HG02678 (cell line): ENCODE measurements at regions not wholly inside any gene's neighbourhood (a gene's known extent, or its start where the extent isn't known, plus 50 kb on each side); places are given as distances from the start of the nearest gene placed in this dataset.
"Not testable (repeated sequence)": the region's sequence is repeated elsewhere in the genome, so short reads cannot be mapped to it uniquely, and the experiment has no call there.

Experiments
- ATAC-seq: cut with Tn5 transposase; IDR thresholded peaks from one replicate; pipeline ENCODE4 v1.9.1; 2021; ENCODE audit warnings: mild to moderate bottlenecking, moderate library complexity; ENCODE audit not compliant: unreplicated experiment

DNA sequence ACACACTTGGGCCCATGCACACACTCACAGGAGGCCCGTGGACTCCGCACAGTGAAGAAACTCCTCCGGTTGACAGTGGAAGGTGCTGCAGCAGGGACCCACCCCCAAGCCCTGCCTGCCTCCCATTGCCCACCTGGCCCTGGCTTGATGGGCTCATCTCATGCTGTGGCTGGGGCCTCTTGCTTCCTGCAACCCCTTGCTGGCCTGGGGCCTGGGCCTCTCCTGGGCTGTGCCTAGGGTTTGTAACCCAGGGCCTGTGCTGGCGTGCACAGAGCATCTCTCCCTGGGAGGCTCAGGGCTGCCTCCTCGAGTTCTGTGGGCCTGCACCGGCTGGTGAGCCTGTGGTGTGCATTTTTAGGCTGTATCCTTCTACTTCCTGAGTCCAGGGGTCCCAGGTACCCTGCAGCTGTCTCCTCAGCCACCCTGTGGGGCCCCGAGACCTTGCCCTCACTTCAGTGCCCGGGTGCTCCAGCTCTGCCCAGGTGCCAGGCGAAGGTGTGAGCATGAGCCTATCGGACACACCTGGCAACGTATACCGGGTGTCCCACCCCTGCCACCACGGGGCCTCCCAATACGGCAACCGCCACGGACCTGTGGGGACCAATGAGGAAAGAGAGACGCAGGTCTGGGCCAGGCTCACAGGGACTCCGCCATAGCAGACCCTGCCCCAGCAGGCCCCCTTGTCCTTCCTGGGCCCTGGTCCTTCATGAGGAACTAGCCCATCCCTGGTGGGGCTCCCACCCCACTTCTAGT, 158.3 kb upstream of the POTEB2 start:
- ATAC-seq = not testable (repeated sequence)

DNA sequence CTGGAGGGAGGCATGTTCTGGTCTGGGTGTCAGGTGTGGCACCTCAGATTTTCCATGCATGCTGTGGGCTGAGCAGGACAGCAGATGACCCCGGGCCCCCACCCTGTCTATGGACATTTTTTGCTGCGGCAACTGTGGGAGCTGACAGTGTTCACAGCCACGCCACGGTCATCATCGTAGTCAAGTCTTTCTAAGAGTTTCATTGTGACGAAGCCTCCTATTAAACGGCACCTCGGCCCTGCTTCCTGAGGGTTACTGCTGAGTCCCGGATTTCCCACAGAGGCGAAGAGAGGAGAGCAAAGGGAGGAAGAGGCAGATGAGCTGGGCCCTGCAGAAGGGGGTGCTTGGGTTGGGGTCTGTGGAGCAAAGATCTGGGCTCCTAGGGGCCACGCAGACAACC, 152.1 kb upstream of the POTEB2 start:
- not testable (repeated sequence) for ATAC-seq

DNA sequence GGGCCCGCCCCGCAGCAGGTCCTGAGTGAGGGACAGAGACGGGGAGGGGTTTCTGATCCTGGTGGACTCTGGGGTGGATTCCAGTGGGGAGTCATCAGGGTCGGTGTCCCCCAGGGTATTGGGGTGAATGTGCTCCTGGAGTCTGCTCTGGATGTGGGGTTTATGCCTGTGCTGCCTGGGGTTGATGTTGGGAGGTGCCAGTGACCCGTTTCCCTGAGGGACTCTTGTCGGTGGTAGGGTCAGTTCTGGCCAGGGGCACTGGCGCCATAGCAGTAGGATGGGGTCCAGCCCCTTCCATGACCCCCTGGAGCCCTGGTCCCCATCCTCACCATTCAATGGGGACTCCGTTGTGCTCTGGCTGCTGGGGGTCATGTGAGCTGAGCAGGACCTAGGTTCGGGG, 151.2 kb upstream of the POTEB2 start:
- not testable (repeated sequence) for ATAC-seq

DNA sequence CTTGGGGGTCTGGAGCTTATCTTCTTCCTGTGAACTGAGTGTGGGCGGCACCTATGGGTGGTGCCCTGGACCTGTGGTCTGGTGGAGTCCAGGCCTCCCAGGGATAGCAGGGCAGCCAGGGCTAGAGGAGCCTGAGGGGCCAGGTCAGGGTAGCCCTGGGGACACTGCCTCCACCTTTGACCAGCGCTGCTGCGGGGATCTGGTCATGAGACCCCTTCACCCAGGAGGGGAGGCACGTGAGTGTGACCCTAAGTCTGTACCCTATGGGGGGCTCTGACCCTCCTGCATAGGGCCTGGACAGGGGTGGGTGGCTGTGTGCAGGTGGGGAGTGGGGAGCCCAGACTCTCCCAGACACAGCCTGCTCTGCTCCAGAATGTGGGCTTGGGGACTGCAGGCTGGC, 150.5 kb upstream of the POTEB2 start:
- ATAC-seq = not testable (repeated sequence)

DNA sequence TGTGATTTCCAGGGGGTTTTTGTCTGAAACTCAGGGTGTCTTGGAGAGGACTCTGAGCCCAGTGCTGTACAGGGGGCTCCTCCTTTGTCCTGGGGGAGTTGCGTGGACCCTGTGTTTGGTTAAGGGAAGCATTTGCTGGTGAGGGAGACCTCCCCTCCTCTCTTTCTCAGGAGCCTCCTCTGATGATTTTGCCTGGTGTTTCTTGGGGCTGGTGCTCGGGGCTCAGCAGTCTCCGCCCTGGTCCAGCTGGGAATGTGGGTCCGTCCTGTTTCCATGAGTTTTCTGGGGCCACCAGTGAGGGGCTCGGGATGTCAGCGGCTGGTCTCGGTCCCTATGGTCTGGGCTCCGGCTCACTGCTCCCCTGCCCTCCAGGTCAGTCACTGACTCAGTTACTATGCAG, 149.1 kb upstream of the POTEB2 start:
- ATAC-seq = not testable (repeated sequence)

DNA sequence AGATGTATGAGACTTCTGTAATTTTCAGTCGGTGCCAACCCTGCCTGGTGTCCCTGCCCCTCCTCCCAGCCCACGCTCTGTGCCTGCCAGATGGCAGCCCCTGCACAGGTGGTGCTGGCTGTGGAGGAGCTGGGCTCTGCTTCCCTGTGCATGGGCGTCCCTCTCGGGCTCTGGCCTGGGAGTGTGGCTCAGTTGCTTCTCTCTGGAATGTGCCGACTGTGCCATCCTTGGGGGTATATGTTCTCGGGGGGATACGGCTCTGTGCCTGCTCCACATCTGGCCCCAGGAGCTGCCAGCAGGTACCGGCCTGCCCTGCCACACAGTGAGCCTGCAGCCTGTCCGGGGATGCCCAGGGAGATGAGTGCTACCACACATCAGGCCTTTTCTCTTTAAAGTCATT, 147.2 kb upstream of the POTEB2 start:
- ATAC-seq = not testable (repeated sequence)

DNA sequence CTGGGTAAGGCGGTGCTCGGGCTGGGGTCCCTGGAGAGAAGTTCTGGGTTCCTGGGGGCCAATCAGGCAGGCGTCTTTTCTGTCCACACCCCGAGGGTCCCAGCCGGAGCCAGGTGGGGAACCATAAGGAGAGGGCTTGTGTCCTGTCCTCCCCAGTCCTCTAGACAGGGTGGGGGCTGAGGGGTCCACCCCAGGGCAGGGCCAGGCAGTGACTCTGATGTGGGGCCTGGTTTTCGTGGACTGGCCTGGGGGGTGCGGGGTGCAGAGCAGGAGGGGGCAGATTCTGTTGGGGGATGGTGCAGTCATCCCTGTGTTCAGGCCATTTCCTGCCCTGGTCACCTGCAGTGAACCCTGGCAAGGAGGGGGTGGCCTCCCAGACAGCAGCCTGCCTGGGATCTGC, 143.5 kb upstream of the POTEB2 start:
- ATAC-seq = not testable (repeated sequence)

DNA sequence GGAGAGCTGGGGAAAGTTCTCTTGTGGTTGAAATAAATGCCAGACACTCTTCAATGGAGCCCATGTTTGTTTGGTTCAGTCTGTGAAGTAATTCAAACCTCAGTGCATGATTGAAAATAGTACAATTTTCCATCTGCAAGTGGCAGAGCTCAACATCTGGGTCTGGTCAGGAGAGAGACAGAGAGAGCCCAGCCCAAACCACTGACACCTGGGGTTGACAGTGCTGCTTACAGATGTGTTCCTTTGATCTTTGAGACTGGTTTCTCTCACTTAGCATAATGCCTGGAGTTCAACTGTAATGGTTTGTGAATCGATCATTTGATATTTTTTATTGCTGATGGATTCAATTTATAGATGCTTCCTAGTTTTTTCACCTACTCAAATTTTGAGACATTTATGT, 137.3 kb upstream of the POTEB2 start:
- not testable (repeated sequence) for ATAC-seq

DNA sequence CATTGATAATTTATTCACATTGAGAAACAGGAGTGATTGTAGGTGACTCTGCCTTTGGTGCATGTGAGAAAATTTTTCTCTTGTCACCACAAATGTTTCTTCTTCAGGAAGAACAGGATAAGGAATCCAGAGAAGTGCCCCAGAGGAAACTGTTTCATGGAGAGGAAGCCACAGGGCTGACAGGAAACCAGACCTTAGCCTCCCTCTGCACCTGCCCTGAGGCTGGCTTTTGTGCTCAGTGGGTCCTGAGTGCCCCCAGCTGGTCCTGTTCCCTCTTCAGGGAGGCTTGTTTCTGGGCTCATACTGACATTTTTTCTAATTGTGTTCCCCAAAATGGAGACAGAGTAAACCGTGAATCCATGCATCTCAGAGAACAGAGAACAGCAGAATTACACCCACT, 135.8 kb upstream of the POTEB2 start:
- not testable (repeated sequence) for ATAC-seq

DNA sequence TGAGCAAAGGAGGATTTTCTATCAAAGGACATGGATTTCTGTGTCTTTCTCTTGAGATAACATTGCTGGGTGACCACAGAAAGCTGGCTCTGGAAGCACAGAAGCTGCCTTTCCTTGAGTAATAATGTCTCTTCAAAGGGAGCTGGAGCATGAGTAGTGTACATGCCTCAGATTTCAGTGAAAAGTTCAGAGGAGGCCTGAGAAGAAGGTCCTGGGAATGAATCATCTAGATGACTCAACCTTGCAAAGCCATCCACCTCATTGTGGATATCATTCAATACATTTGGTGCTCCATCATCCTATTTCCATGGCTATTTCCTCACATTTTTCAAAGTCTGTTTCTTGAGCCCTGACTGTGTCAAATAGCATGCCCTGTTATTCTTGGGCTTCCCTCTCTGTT, 125.6 kb upstream of the POTEB2 start:
- ATAC-seq = not testable (repeated sequence)

DNA sequence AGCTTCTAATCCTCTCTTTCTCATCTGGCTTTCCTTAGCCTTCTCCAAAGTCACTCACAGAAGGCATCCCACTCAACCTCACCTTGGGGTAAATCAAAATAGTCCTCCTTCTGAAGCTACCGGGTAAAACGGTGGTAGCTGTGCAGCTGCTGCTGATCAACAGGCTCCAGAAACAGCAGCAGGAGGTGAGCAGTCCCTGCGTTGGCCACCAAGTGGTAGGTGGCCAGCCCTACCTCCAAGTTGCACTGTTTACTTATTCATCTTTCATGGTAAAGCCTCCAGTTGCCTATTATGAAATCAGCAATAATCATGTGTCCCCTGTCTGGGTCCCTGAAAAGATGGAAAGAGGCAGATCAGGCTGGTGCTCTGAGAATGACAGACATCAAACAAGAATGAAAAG, 125.1 kb upstream of the POTEB2 start:
- not testable (repeated sequence) for ATAC-seq

DNA sequence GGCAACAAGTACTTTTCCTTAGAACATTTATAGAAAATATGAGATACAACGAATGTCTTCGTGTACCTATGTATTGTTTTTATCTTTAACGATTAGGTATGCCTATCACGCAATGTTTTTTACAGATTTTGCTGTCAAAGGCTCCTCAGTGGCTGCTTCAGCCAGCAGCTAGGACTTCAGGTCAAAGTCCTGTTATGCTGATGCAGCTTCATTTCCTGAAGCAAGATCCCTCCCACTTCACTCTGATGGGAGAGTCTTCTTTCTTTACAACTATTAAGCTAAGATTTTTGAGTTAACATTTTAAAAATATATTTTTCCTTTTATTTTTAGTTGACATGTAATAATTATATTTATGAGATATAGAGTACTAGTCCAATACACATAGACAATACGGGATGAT, 120.7 kb upstream of the POTEB2 start:
- ATAC-seq = not testable (repeated sequence)

DNA sequence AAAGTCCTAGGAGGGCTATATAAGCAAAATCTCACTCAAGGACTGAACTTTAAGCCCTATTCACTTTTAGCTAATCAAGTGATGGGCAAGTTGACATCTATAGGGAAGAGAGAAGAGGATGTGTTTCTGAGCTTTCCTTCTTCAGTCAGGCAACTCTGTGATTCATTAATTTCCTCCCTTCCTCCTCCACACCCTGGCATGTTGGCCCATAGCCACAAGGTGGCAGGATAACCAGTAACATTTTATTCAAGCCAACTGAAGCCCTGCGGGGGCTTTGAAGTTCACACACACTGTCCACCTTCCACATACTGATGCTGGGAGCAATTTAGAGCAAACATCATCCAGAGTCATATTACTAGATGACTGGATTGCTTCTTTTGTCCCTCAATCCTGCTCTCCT, 111.9 kb upstream of the POTEB2 start:
- ATAC-seq = peak; percentile 95

DNA sequence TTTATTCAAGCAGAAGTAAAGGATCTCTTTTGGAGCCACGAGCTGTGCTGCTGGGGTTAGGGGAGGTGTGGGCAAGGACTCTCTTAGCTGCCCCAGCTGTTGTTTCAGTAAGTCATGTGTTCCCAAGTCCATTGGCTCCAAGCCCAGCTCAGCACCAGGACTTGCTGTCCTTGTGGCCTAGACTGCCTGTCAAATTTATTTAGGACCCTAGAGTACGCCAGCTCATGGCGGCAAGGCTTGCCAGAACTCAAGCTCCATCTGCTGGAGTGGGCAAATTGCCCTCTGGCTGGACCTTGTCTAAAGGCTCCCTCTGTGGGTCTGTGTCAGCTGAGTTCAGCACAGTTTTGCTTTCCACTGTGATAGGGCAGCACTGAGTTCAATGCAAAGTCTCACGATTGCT, 106.6 kb upstream of the POTEB2 start:
- ATAC-seq = not testable (repeated sequence)

DNA sequence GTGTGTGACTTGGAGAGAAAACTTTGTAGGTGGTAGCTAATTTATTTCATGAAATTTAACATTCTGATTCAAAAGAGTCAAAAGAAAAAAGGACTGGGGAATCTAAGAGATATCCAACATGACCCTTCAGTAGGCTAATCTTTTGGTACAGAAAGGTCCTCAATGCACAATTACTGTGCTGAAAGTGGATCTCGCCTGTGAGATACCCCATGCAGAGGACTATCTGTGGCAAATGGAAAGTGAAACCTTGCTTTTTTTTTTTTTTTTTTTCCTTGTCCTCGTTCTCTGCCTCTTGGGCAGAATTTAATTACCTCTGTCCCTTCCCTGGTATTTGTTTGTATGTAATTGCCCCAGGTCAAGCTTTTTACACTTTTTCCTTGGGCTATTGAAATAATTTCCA, 93.2 kb upstream of the POTEB2 start:
- ATAC-seq = not testable (repeated sequence)

DNA sequence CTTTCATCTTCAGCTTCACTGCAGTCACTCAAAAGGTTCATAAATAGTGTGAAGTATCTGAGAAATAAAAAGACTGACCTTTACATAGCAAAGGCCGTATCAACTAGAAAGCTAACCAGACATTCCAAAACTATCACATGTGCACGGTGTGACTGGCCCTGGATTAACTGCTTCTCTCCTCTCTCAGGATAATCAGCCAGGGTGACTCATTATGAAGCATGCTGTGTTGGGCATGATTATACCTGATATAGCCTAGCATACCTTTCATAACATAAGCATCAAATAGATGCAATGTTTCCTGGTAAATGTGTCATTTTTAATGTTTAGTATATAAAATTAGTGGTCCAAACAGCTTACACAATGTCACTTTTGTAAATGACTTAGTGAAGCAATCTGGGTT, 63.2 kb upstream of the POTEB2 start:
- not testable (repeated sequence) for ATAC-seq
